GM19455 (cell line): ENCODE measurements at regions not wholly inside any gene's neighbourhood (a gene's known extent, or its start where the extent isn't known, plus 50 kb on each side); places are given as distances from the start of the nearest gene placed in this dataset.
"Not testable (repeated sequence)": the region's sequence is repeated elsewhere in the genome, so short reads cannot be mapped to it uniquely, and the experiment has no call there.

ENCODE experiments used
- ATAC-seq: cut with Tn5 transposase; IDR thresholded peaks from one replicate; pipeline ENCODE4 v1.9.1; 2021; ENCODE audit not compliant: unreplicated experiment

- no peak for ATAC-seq
Measured at GRCh38 chr2:215722986-215723630, 287.2 kb upstream of the FN1 start.

- ATAC-seq, result no peak
Measured at GRCh38 chr2:215722125-215722524, 286.3 kb upstream of the FN1 start.

DNA sequence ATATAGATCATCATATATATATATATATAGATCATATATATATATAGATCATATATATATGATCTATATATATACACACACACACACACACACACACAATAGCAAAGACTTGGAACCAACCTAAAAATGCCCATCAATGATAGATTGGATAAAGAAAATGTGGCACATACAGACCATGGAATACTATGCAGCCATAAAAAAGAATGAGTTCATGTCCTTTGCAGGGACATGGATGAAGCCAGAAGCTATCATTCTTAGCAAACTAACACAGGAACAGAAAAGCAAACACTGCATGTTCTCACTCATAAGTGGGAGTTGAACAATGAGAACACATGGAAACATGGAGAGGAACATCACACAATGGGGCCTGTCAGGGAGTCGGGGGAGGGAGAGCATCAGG is 285.6 kb upstream of the FN1 start:
- ATAC-seq, result not testable (repeated sequence)

DNA sequence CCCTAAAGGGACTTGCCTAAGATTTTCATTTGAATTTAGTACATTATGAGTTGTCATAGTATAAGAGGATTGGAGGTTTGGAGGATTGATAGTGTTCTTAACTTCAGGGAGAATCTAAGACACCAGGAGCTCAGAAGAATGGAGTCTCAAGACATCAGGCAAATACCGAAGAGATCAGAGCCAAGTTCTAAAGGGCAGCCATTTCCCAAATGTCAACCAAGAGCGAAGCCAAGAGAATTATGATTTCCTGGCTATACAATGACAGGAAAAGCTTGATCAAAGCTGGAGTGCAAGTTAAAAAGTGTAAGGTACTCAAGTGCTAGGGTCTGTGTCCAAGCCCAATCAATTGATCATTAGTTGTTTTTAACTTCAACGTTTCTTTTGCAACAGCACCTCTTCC is 283.0 kb upstream of the FN1 start:
- ATAC-seq, result no peak

DNA sequence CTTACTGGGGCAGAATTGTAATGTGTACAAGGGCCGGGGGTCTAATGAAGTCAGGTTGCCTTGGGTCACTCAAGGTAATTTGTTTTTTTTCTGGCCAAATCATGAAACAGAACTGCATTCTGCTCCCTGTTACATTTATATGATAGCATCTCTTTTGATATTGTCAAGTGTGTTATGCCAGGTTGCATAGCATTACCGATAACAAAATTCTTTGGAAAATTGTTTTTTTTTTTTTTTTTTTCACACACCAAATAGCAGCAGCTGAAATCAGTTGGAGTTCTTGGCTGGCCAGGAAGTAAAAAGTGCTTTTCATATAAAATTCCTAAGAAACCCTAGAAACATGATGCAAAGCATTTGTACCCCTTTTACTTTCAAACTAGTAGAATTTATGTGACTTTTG is 282.6 kb upstream of the FN1 start:
- ATAC-seq, result no peak

GRCh38 chr2:215717501-215718381 is 281.9 kb upstream of the FN1 start:
- no peak for ATAC-seq

DNA sequence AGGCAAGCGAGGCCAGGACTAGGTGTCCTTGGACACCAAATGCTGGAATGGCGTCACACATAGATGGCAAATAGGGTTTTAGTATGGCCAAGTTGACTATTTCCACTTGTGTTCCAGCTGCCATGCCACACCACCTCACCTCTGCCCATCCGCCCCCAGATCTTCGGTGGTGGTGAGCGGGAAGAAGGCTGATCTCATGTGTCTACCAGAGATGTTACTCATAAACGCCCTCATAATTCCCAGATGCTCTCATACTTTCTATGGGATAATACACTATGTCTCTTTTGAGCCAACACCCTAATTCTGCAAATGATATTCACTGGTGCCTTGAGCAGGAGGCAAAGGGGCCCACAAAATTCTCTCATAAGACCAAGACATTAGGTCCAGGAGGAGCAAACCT is 281.1 kb upstream of the FN1 start:
- no peak for ATAC-seq

DNA sequence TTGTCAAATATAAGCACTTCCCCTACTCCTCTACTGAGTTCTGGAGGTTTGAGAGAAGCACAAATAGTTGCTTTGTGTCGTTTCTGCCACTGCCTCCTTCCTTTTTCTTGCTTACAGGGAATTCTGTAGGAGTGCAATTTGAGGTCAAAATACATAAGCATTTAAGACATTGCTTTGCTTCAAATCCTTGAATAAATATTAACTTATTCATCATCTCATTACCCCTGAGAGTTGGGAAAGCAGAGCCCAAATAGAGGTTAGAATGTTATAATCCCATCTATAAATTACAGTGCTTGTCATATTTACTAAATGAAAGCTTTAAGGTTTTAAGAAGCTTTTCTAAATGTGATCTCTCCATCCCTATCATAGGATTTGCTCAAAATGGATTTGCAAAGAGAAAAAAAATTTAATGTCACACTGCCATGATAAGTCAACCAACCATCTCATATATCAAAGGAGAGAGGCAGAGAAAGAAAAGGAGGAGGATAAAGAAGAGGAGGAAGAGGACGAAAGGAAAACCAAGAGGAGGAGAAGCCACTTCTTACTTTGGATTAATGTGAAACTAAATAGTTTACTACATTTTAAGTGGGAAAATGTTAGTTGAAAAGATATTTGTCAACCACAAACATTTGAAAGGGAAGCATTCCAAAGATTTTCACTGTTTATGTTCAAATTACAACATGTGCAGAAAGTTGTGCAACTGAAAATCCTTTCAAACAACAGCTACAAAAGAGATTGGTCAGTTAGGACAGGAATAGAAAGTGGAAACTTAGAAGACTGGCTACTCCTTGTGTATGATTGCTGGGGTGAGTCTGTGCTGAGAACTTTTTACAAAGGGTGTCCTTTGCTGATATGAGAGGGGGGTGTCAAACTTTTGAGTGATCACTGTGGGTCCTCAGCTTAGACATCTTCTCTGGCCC is 277.3 kb upstream of the FN1 start:
- no peak for ATAC-seq

DNA sequence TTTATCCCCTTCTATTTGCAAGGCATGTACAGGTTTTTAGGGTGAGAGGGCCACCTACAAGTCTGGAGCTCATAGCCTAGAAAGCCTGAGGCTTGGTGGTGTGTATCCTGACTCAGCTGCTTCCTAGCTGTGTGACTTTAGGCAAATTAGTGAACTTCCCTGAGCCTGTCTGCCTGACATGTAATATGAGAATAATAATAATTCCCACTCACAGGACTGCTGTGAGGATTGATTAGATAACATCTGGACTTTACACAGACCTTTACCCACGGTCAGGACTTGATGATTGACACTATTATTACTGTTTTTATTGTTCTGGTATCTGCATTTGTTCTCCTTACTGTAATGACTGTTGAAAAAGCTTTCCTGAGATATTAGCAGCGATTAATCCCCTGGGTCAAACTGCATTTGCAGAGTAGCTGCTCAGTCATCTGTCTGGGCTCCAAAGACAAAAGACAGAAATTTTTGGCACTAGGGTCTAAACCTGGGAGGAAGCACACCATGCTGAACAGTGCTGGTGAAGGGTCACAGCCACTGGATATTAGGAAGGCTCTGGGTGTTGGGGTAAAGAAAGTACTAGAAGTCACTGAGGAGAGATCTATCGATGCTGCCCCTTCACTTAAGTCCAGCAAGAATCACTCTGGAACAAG is 276.5 kb upstream of the FN1 start:
- no peak for ATAC-seq

DNA sequence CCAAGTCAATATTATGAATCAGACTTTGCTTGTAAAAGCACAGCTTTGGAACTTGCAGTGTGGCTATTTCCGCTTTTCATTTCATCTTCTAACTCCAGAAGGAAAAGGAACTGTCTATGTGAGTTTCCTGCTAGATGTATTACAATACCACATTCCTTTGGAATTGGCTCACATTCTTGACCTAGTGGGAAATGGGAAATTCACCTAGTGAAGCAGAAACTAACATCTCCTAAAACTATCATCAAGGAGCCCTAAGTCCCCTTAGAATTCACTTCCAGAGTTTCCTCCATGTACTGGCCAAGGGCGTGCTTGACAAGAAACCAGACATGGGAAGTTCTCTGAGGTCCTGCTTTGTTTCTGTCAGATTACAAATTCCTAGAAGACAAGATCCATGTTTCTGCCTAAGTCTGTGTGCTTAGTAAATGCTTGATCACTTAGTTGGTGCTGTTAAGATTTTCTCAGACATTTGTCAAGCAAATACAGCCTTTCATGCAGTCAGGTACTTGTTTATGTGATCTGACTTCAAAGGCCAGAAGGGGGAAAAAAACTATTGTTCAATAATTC is 275.7 kb upstream of the FN1 start:
- no peak for ATAC-seq

DNA sequence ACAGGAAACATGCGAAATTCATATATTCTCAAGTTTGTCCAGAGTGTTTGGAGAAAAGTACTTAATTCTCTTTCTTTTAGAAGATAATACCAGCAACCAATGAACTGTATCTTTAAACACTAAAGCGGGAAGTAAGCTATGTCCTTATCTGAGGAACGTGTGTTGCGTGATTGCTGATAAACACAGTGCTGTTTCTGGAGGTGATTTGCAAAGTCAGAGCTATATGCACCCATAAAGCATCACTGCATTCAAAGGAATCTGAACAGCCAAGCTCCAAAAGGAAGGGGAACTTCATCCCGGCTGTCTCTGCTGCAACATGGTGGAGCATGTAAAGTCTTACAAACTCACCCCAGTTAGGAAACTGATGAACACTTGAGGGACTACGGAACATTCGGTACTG is 271.7 kb upstream of the FN1 start:
- ATAC-seq, result no peak

GRCh38 chr2:215705771-215706361 is 270.0 kb upstream of the FN1 start:
- no peak for ATAC-seq

DNA sequence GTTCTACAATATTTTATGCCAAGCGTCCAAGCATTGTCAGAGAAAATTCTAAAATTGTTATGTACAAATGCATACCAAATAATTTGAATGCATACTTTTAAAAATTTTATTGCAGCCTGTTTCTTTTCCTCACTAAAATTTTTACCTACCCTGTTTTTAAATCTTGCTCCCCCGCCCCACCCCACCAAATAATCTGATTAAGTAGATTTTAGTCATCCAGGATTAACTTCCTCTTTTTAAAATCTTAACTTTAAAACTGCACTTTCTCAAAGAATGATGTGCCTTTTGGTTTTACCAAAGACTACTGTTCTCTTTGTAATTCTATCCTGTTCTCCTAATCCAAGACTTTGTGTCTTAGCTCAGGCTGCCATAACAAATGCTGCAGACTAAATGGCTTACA is 269.4 kb upstream of the FN1 start:
- no peak for ATAC-seq

- ATAC-seq, result no peak
Measured at GRCh38 chr2:215702116-215702902, 266.4 kb upstream of the FN1 start.

DNA sequence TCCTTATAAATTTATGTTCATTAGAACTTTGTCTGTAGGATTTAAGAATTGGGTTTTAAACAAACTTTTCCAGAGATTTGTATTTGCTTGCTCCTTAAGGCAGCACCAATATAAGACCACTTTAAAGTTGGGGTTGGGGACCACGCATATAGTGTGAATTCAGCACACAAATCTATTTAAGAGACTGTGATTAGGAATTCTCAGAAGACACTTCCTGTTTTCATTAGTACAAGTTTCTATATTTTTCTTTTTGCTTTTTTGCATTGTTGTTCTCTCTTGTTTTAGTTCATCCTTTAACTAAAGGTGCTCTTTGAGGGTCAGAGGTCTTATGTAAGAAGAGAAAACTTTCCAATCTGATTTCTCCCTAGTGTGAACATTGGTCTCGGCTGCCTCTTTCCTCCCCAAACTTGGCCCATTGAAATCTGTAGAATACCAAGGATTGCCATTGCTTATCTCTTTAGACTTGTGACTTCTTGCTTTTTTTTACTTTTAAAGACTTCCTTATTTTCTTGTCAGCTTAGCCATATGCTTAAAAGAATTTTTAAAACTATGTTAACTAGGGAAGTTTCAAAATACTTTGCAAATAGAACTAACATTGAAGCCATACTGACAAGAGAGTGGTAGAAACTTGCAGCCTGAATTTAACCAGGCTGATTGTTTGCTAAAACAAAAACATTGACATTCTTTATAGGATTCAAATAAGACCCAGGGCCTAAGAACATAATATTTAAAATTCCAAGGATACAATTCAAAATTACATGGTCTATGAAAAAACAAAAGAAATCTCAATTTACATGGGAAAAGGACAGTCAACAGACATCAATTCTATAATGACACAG is 264.1 kb upstream of the FN1 start:
- no peak for ATAC-seq

GRCh38 chr2:215699018-215699417 is 263.1 kb upstream of the FN1 start:
- ATAC-seq, result no peak

DNA sequence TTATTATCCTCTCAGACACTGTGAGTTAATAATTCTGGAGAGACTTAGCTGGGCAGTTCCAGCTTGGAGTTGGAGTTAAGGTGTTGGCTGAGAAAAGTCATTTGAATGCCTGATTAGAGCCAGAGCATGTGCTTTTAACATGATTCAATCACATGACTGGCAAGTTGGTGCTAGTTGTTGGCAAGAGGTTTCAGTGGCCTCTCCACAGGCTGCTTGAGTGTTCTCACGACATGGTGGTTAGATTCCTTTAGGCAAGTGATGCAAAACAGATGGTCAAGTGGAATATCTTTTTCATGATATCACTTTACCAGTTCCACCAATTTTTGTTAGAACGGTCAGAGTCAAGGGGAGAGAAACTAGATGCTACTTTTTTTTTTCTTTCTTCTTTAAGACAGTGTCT is 262.7 kb upstream of the FN1 start:
- ATAC-seq, result no peak

DNA sequence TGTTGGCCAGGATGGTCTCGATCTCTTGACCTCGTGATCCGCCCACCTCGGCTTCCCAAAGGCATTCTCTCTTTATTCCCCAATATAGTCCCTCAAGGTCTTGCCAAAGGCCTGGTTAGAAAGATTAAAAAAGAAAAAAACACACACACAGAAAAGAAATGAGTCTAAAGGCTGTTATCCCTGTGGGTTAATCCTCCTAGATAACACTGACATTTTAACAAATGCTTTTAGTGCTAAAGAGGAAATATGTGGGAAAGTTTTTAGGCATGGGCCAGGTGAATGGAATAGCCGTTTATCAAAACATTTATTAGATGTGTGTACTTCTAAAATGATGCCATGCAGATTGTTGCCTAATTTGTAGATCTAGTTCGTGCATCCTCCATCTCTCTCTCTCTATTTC is 261.6 kb upstream of the FN1 start:
- no peak for ATAC-seq

- ATAC-seq, result no peak
Measured at GRCh38 chr2:215697003-215697402, 261.1 kb upstream of the FN1 start.
